GM18870 (cell line): ENCODE measurements at regions not wholly inside any gene's neighbourhood (a gene's known extent, or its start where the extent isn't known, plus 50 kb on each side); places are given as distances from the start of the nearest gene placed in this dataset.

Experiments used
- ATAC-seq: cut with Tn5 transposase; IDR thresholded peaks from one replicate; pipeline ENCODE4 v1.9.1; 2021; ENCODE audit warnings: moderate library complexity; ENCODE audit not compliant: unreplicated experiment

- ATAC-seq: no peak
These were observed 207.2 kb downstream of the CHRM3 start for GRCh38 chr1:239593527-239593926.

DNA sequence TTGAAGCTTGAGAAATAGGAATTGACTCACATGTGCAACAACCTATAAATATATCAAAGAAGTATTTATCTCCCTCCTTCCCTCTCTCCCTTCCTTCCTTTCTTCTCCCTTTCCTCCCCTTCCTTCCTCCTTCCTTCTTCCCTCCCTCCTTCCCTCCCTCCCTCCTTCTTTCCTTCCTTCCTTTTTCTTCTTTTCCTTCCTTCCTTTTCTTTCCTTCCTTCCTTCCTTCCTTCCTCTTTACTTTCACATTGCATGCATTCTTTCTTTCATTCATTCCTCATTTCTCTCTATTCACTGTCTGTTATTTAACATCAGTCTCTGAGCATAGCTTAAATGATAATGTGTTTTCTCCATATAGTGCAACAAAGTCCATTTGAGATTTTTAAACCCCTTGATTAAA, 214.2 kb downstream of the CHRM3 start:
- no peak for ATAC-seq

DNA sequence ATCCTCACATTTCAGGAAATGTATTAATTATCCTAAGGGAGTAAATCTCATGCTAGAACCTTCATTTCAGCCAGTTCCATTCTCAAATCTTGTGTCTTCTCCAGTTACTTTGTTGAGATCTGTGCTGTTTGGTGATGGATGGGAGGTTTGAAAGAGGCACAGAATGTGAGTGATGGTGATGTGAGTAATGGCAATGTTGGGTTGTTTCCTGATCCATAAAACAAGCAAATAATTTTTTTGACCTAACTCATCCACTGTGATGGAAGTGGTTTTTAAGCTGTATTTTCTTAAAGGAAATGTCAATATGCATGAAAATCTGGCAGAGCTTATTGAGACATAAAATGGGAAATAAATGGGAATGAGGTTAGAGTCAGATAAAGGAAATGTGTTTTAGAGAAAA, 214.7 kb downstream of the CHRM3 start:
- no peak for ATAC-seq

DNA sequence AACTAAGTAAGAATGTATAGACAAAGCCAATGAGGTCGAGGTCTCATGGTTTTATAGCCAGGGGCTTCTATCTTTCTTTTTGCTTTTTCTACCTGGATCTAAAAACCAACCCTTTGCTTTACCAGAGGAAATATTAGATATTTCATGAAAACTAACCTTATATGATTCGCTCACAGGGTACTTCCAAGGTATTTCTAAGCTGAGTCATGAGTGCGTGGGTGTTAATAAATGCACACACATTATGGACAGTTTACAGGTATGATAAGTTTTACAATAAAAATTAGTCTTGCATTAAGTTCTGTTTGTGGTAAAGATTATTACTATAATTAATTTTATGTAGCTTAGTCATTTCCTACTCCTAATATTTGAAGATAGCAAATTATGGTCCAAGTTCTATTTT, 217.2 kb downstream of the CHRM3 start:
- ATAC-seq: no peak

- ATAC-seq: no peak
These were observed 220.6 kb downstream of the CHRM3 start for GRCh38 chr1:239606850-239607400.

GRCh38 chr1:239608469-239608868, 222.1 kb downstream of the CHRM3 start:
- ATAC-seq: no peak

DNA sequence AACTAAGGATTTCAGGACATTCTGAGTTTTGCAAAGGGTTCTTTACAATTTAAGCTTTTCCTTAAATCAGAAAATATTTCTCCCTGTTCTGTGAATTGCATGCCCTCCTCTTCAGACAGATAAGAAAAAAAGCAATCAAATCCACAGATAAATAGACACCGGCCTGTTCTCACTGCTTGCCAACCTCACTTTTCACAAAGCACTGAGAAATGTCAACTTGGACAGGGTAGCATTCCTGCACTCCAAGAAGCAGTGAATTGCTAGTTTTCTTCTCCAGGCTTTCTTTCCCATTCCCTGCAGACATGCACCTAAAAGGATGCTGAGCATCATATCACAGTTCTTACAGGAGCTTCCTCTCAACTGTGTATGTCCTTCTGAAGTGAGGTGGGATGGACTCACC, 226.0 kb downstream of the CHRM3 start:
- ATAC-seq: no peak

DNA sequence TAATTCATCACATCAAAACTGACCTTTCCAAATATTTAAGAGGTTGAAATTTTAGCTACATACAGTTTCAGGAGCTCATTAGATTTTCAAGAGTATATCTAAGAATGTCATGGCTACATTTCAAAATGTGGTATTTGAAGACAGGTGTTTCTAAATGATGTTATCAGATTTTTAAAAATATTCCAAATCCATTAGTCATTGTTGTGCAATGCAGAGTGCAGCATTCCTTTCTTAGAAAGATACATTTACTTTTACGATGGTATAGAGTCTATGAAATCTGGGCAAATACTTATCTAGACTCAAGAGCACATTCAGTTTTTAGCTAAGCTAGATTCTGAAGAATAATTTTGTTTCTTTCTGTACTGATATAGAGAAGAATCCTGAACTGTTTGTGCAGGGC, 230.3 kb downstream of the CHRM3 start:
- ATAC-seq: no peak

DNA sequence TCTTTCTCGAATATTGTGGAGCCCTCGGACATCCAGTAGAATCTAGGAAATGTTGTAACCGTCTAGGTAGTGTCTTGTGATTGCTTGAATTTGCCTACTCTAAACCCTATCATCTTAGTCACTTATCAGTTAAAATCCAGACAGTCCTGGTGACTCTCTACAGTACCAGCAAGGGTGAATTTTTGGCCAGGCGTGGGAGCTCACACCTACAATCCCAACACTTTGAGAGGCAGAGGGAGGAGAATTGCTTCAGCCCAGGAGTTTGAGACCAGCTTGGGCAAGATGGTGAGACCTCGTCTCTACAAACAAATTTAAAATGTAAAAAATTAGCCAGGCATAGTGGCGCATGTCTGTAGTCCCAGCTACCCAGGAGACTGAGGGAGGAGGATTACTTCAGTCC, 230.9 kb downstream of the CHRM3 start:
- ATAC-seq: no peak

DNA sequence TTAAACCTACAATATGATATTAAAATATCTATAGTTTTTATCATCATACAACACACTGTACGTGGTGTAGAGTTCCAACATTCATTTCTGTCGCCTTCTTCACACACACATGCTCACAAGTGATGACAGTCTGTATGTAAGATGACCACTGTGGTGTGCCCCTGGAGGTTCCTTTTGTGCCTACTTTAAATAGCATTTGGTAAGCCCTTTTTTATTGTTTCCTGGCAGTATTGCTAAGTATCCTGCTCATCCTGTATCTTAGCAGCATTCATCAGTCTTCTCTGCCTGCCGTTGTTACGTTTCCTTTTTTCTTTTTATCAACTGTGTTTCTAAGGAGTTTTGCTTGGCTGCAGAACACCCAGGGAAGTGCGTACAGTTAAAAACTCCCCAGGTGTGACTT, 231.4 kb downstream of the CHRM3 start:
- ATAC-seq: no peak

DNA sequence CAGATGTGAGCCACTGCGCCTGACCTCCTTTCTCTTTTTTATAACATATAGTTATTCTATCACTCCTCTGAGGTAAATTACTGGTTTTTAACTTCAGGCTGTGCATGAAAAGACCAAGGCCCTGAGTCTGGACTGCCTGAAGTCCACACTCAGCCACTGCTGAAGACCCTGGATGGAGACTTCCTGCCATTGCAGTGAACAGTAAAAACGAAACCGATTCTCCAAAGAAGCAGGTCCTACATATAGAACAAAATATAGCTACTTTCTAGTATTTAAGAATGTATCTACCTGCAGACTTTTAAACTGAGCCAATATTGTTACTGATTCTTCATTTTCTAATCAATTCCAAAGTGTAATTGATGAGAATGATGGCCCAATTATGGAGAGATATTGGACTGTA, 232.8 kb downstream of the CHRM3 start:
- ATAC-seq: no peak

- no peak for ATAC-seq
These were observed 244.4 kb downstream of the CHRM3 start for GRCh38 chr1:239630767-239631166.

DNA sequence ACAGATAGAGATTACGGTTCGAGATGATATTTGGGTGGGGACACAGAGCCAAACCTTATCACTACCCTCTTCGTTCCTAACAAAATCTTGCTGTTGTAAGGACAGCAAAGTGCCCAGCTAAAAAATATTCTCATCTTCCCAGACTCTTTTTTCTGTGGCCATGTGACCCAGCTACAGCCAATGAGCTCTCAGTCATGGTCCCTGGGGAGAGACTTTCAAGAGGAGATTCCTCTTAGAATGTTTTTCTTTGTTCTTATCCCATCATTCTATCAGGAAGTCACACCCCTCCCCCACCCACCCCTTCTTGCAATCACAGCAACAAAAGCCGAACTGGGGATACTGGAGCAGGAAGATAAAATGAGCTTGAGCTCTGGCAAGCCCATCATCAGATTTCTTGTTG, 247.1 kb downstream of the CHRM3 start:
- no peak for ATAC-seq

GRCh38 chr1:239635276-239635675, 248.9 kb downstream of the CHRM3 start:
- ATAC-seq: no peak

DNA sequence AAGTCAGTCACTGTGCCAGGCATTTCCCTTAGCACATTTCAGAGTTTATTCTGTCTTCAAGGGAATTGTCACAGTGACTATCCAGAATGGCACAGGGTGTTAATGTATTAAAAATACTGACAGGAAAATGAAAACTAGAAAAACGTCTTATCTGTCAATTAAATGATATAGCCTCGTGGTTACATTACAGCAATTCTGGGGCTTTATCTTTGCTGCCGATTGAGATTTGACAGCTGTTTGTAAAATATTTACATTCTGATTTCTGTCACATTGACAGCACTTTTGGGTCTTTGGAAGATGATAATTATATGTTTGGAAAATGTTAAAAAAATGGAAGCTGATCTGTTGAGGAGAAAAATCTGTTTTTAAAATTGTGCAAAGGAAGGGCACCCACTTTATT, 250.0 kb downstream of the CHRM3 start:
- no peak for ATAC-seq

GRCh38 chr1:239644604-239645003, 258.2 kb downstream of the CHRM3 start:
- no peak for ATAC-seq

DNA sequence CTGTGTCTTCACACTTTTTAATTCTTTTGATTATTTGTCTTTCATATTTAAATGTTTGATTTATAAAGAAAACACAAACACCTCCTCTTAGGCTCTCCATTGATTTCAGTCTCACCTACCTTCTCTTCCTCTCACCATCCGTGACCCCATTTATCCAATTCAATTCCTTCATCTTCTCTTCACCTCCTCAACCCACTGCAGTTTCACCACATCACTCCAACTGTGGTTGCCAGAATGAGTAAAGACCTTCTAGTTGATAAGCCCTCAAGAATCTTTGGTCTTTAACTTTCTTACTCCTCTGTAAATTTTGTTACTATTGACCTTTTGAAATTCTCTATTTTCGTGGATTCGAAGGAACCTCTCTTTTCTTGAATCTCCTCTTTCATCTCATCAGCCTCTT, 260.7 kb downstream of the CHRM3 start:
- ATAC-seq: no peak

DNA sequence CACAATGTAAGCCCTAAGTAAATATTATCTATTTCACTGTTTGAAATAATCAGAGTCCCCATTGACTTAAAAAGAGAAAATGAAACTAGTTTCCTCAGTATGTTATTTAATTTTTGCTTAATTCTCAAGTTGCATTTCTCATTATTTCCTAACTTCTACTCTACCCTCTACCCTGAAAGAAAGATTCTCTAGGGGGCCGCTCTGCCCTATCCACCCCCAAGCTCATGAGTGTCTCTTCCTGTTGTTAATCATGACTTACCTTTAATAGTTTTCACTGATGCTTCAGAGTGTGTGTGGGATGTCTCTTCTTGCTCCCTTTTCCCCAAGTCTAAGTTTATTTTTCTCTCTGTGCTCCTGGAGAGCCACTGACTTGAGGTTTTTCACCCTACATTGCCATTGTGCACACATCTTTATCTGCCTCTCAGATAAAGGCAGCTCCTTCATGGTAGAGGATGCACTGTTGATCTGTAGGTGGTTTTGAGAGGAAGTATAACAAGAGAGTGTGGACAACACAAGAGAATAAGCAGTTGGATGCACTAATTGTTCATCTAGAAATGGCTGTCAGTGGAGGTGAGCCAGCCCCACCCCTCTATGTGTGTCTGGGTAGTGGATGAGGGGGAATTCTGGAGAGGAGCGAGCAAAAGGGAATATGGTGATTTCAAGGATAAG, 261.7 kb downstream of the CHRM3 start:
- ATAC-seq: no peak

DNA sequence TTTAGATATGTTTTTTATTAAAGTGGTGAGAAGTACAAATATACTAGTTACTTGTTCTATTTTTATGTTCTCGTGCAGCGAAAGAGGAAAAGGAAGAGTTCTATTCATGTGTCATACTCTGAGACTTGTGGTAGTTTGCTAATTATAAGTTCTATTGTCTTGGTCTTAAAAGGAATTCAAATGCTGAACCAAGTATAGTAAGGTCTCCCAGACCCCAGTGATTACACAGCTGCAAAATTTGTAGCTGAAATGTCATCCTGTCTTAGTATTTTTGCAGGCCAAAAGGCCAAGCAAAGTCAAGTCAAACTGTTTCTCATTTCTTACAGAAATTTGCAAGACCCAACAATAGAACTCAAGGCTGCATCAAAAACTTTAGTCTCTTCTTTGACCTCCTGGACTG, 268.7 kb downstream of the CHRM3 start:
- ATAC-seq: no peak

DNA sequence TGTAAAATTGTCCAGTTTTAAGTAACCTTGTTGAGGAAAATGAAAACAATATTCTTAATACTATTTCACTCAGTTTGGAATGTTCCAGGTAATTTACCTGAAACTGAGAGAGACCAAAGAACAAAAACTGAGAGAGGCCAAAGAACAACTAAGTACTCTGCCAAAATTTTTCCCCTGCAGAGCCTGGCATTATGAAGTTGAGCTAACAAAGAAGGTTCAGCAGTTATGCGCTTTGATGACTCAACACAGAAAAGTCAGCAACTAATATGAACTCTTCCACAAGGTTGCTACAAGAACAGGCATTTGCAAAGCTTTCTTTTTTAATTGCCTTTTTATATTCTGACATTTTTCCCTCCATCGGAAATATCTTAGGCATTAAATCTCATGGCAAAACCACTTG, 270.9 kb downstream of the CHRM3 start:
- ATAC-seq: no peak

DNA sequence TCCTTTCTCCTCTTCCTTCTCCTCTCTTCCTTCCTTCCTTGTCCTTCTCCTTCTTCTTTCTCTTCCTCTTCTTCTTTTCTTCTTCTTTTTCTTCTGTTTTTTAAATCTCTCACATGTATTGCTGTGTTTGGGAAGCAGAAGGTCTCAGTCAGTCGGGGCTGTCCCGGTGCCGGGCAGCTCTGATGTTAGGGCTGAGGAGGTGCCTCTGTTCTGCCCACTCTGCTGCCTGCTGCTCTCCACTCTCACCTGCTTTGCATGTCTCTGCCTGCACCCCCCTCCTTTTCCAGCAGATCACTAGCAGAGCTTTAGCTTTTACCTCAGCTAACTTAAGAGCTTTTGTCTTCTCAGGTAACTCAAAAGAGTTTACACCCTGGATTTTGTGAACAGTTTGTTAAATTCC, 276.6 kb downstream of the CHRM3 start:
- ATAC-seq: no peak

- ATAC-seq: no peak
These were observed 285.9 kb downstream of the CHRM3 start for GRCh38 chr1:239672256-239672655.

DNA sequence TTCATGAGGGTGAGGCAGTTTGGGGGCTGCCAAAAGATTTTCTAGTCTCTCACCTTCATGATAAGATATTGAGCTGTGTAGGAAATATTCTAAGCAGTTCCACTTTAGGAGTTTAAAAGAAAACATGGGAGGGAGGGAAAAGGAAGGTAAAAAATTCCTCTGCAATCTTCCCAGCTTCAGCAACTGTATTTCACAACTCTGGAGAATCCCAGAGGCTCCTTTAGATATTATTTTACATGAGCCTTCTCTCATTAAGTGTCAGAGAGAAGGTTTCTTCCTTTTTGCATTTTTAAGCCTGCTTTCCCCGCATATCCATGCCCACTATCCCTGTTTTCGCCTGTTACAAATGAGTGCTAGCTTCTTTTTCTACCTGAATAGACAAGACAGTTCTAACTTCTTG, 289.4 kb downstream of the CHRM3 start:
- ATAC-seq: no peak
